ENCODE measurements at regions not wholly inside any gene's neighbourhood (a gene's known extent, or its start where the extent isn't known, plus 50 kb on each side); places are given as distances from the start of the nearest gene placed in this dataset.

DNA sequence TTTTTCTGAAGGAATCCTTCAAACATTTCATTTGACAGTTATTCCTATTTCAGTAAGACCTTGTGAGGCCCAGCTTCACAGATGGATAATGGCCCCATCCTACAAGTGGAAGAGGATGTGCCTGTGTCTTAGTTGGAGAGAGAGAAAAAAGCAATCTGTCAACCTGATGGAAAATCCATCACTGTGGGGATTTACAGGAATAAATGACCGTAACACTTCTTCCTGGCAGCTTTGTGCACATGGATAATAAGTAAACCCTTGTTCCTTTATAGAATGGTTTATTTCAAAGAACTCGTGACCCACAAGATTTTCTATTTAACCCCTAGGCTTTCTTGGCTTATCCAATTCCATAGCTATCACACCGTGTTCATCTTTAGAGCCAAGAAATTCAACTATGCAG lies 121.4 kb upstream of the PCED1B start:
- intact Hi-C loops (cut with DNase I): no loop called here
- Histone ChIP-seq H3K27ac (no peak overlapping the region), H3K4me3 (no peak overlapping the region), H3K27me3 (ENCODE audit: insufficient read depth in 3 of 3, low read length in 2 of 3) (no peaks in the 10 kb centered on the region), H3K4me1 (peaks cover 26% of the 10 kb centered on the region), H3K36me3 (ENCODE audit: insufficient read depth in 1 of 2, low read depth in 1 of 2) (no peaks in the 10 kb centered on the region), H3K9me3 (no peaks in the 10 kb centered on the region)
- WGBS, 3 donors: 54 to 64% (median 55%) methylated on average over 3 of the region's 3 CpGs
- no peak for TF ChIP-seq CTCF (IDR thresholded peaks at IDR 0.05)
- no peak for ATAC-seq
- no peak for DNase-seq

DNA sequence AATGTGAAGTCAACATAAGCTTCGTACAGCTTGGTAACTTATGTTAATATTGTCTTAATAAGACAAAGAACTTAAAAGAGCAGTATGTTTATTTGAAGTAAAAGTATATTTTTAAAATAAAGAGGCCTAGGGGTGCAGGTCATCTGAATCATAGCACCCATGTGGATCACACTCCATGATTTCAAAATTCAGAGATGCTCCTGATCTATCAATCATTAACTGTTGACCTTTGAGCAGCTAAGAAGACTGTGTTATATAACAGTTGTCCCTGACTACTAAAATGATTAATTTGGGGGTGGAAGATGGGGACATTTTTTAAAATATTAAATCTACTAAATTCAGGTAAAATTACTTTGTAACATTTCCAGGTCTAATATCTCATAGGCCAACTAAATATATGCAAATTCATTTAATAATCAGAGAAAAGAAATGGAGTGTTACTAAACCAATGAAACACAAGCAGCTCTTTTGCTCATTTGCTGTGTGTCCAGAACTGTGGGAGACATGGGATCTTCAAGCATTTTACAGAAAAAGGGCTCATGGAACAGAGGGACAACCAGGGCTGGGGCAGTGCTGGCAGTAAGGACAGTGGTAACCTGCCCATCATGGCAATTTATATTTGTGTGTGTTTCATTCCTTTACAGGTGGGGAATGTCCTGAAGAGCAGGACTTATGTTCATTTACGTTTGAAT lies 120.7 kb upstream of the PCED1B start:
- Histone ChIP-seq H3K36me3 (ENCODE audit: insufficient read depth in 1 of 2, low read depth in 1 of 2) (no peaks in the 10 kb centered on the region), H3K9me3 (no peaks in the 10 kb centered on the region), H3K27me3 (ENCODE audit: insufficient read depth in 3 of 3, low read length in 2 of 3) (no peaks in the 10 kb centered on the region), H3K4me1 (peaks cover 33% of the 10 kb centered on the region), H3K4me3 (peak overlapping the region; percentile 9), H3K27ac (peak overlapping the region; percentile 79)
- ATAC-seq (peak in 2 of 4 donors; percentile 9 to 14), DNase-seq (no peak)
- TF ChIP-seq CTCF (IDR thresholded peaks at IDR 0.05): no peak
- intact Hi-C loops (cut with DNase I): no loop called here
- WGBS, 3 donors: 52 to 69% (median 60%) methylated on average over 2 of the region's 2 CpGs

DNA sequence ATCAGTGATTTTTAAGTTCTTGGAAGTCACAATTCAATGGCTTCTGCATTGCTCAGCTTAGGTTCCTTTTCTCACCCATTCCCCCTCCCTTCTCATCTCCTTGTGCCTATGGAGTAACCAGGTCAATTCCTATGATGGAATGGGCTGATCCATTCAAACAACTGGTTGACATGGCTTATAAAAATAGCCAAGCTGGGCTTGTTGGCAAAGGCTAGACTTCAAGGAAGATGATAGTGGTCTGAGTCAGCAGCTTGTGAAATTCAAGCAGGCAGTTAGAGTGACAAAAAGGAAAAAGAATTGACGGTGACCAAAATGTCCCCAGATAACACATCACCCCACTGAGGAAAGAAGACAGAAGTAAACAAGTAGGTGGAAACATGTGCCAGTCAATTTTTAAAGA lies 119.9 kb upstream of the PCED1B start:
- 0 to 19% (median 17%) methylated on average over 1 of the region's 1 CpG for WGBS, 3 donors
- H3K27ac ChIP-seq: peak overlapping the region; percentile 79

DNA sequence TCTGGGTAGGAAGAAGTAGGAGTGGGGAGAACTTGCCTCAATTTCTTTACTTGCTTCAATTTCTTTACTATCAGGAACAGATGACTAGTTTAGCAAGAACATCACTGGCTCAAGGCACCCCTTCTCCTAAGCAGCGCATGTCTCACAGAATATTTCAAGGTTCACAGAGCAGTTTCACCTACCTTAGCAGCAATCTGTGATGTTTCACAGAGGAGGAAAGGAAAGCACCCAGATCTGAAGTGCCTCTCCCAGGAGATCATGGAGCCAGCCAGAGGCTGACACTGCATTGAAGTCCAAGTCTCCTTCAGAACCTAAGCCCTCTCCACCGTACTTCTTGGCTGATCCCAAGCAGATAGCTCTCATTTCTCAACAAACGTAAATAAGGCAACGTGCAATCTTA lies 118.7 kb upstream of the PCED1B start:
- H3K4me1 ChIP-seq: peaks cover 53% of the 10 kb centered on the region
- H3K9me3 ChIP-seq: no peaks in the 10 kb centered on the region
- H3K4me3 ChIP-seq: no peak overlapping the region
- DNase-seq (no peak), ATAC-seq (peak in 1 of 4 donors; percentile 4)
- WGBS, 3 donors: 42 to 52% (median 46%) methylated on average over 4 of the region's 4 CpGs
- H3K36me3 ChIP-seq (ENCODE audit: insufficient read depth in 1 of 2, low read depth in 1 of 2): no peaks in the 10 kb centered on the region
- no peaks in the 10 kb centered on the region for H3K27me3 ChIP-seq (ENCODE audit: insufficient read depth in 3 of 3, low read length in 2 of 3)
- H3K27ac ChIP-seq: peak overlapping the region; percentile 79
- no peak for TF ChIP-seq CTCF (IDR thresholded peaks at IDR 0.05)
- intact Hi-C loops (cut with DNase I): no loop called here

More for the DNA sequence above, 119.9 kb upstream of the PCED1B start:
- TF ChIP-seq CTCF (IDR thresholded peaks at IDR 0.05): no peak
- Histone ChIP-seq H3K4me1 (peaks cover 41% of the 10 kb centered on the region), H3K36me3 (ENCODE audit: insufficient read depth in 1 of 2, low read depth in 1 of 2) (no peaks in the 10 kb centered on the region), H3K27me3 (ENCODE audit: insufficient read depth in 3 of 3, low read length in 2 of 3) (no peaks in the 10 kb centered on the region), H3K9me3 (no peaks in the 10 kb centered on the region), H3K4me3 (peak overlapping the region; percentile 9)
- intact Hi-C loops (cut with DNase I): no loop called here
- ATAC-seq (peak; percentile 91 to 96 (median 94)), DNase-seq (no peak)

DNA sequence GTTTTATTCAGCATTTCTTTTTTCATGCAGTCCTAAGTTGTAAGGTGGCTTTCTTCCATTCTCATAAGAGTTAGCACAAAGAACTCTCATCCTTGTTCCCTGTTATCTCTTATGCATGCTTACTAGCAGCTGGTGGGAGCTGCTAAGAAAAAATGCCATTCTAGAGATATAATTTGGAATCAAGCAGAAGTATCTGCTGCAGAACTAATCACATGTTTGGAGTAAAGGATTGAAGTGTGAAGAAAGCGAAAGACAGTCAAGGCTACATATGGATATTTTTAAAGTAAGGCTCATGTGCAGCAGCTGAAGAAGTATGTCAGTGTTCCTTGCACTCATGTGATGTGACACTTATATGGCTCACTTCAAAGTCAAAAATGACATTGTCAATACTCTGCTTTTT lies 116.2 kb upstream of the PCED1B start:
- H3K36me3 ChIP-seq (ENCODE audit: insufficient read depth in 1 of 2, low read depth in 1 of 2): no peaks in the 10 kb centered on the region
- H3K27ac ChIP-seq: peak overlapping the region; percentile 83
- intact Hi-C loops (cut with DNase I): no loop called here
- WGBS, 3 donors: 50 to 90% (median 51%) methylated on average over 1 of the region's 1 CpG
- ATAC-seq: no peak
- H3K9me3 ChIP-seq: no peaks in the 10 kb centered on the region
- H3K4me3 ChIP-seq: no peak overlapping the region
- no peaks in the 10 kb centered on the region for H3K27me3 ChIP-seq (ENCODE audit: insufficient read depth in 3 of 3, low read length in 2 of 3)
- H3K4me1 ChIP-seq: peaks cover 52% of the 10 kb centered on the region
- no peak for DNase-seq
- TF ChIP-seq CTCF (IDR thresholded peaks at IDR 0.05): no peak

Data from psoas muscle (tissue), 7 donors.